NB4 (cell line): ENCODE measurements at regions not wholly inside any gene's neighbourhood (a gene's known extent, or its start where the extent isn't known, plus 50 kb on each side); places are given as distances from the start of the nearest gene placed in this dataset.

Experiments used
- DNase-seq: peaks from one replicate; pipeline ENCODE4 v3.0.0; 2010; ENCODE audit warnings: low read depth
- H3K4me3 ChIP-seq: one replicate; pipeline ENCODE4 v1.5.1; 2011; ENCODE audit warnings: mild to moderate bottlenecking, low read depth, low read length, moderate library complexity
- CTCF ChIP-seq: IDR thresholded peaks from one replicate; pipeline ENCODE4 v1.5.1; 2012; ENCODE audit warnings: low read depth, low read length
- MAX ChIP-seq: IDR thresholded peaks from 2 replicates; pipeline ENCODE4 v1.6.1; 2011; ENCODE audit warnings: low read depth, low read length
- MYC ChIP-seq: IDR thresholded peaks from 2 replicates; pipeline ENCODE4 v1.6.1; 2011; ENCODE audit warnings: low read depth, low read length
- POLR2A ChIP-seq: IDR thresholded peaks from 2 replicates; pipeline ENCODE4 v1.6.1; 2011; ENCODE audit warnings: mild to moderate bottlenecking; ENCODE audit not compliant: insufficient read length; ENCODE audit errors: extremely low read depth

- DNase-seq: no peak
- TF ChIP-seq MAX: no peak
- no peak for TF ChIP-seq POLR2A
- no peak for TF ChIP-seq MYC
- TF ChIP-seq CTCF: no peak
- no peak overlapping the region for H3K4me3 ChIP-seq
These were observed 67.4 kb upstream of the LARS2 start for GRCh38 chr3:45320986-45321385.

- no peak overlapping the region for H3K4me3 ChIP-seq
- no peak for DNase-seq
- TF ChIP-seq POLR2A (no peak), CTCF (no peak), MAX (no peak), MYC (no peak)
These were observed 66.6 kb upstream of the LARS2 start for GRCh38 chr3:45321607-45322391.

GRCh38 chr3:45322616-45323015 lies 65.8 kb upstream of the LARS2 start:
- no peak overlapping the region for H3K4me3 ChIP-seq
- TF ChIP-seq POLR2A (no peak), CTCF (no peak), MYC (no peak), MAX (no peak)
- DNase-seq: no peak

- H3K4me3 ChIP-seq: no peak overlapping the region
- no peak for DNase-seq
- no peak for TF ChIP-seq MAX
- no peak for TF ChIP-seq CTCF
- TF ChIP-seq POLR2A: no peak
- TF ChIP-seq MYC: no peak
These were observed 62.7 kb upstream of the LARS2 start for GRCh38 chr3:45325676-45326075.

GRCh38 chr3:45329761-45330305 lies 58.5 kb upstream of the LARS2 start:
- DNase-seq: no peak
- TF ChIP-seq MYC (no peak), POLR2A (no peak), MAX (no peak)
- no peak overlapping the region for H3K4me3 ChIP-seq
